DND-41 (cell line): ENCODE measurements at regions not wholly inside any gene's neighbourhood (a gene's known extent, or its start where the extent isn't known, plus 50 kb on each side); places are given as distances from the start of the nearest gene placed in this dataset.

Experiments used
- ATAC-seq: fragments of 200-7000 bp; cut with Tn5 transposase; 3 replicates; pipeline ENCODE4 v1.9.1; 2021; ENCODE audit warnings: low read depth; ENCODE audit not compliant: insufficient read depth
- DNase-seq: peaks from one replicate; pipeline ENCODE4 v3.0.0-alpha.2; 2020
- H2AFZ ChIP-seq: 2 replicates; pipeline ENCODE4 v1.6.0; 2012; ENCODE audit warnings: low read depth, low read length
- H3K27ac ChIP-seq: 2 replicates; pipeline ENCODE4 v1.5.1; 2012; ENCODE audit warnings: low read length, inconsistent platforms
- H3K27me3 ChIP-seq: fragments of 200-600 bp; sonication (generic); 2 replicates; pipeline ENCODE4 v1.6.0; 2012; ENCODE audit warnings: low read length, mild to moderate bottlenecking, inconsistent platforms; ENCODE audit not compliant: insufficient read depth, poor library complexity
- H3K36me3 ChIP-seq: 2 replicates; pipeline ENCODE4 v1.5.1; 2012; ENCODE audit warnings: low read length, inconsistent platforms; ENCODE audit not compliant: insufficient read depth
- H3K4me1 ChIP-seq: 2 replicates; pipeline ENCODE4 v1.5.1; 2012; ENCODE audit warnings: mild to moderate bottlenecking, low read length; ENCODE audit not compliant: insufficient read depth
- H3K4me2 ChIP-seq: 2 replicates; pipeline ENCODE4 v1.6.0; 2012; ENCODE audit warnings: mild to moderate bottlenecking, moderate library complexity, low read length, inconsistent platforms; ENCODE audit not compliant: insufficient read depth
- H3K4me3 ChIP-seq, 2 experiments: fragments of 200-600 bp in 1 of 2; shearing (Covaris generic) in 1 of 2; 2 replicates each; pipeline ENCODE4 v1.5.1; 2012 to 2016; ENCODE audit warnings: inconsistent platforms in 2 of 2, low read length in 2 of 2, mild to moderate bottlenecking in 2 of 2, low read depth in 1 of 2, moderate library complexity in 1 of 2
- H3K79me2 ChIP-seq: 2 replicates; pipeline ENCODE4 v1.6.0; 2012; ENCODE audit warnings: low read length, inconsistent platforms; ENCODE audit not compliant: insufficient read depth
- H3K9ac ChIP-seq: 2 replicates; pipeline ENCODE4 v1.6.0; 2012; ENCODE audit warnings: low read depth, mild to moderate bottlenecking, inconsistent platforms, low read length, moderate library complexity
- H3K9me3 ChIP-seq: 2 replicates; pipeline ENCODE4 v1.5.1; 2012; ENCODE audit warnings: low read length, moderate library complexity, mild to moderate bottlenecking, inconsistent platforms; ENCODE audit not compliant: insufficient read depth, severe bottlenecking
- H4K20me1 ChIP-seq: 2 replicates; pipeline ENCODE4 v1.6.0; 2012; ENCODE audit warnings: low read length; ENCODE audit not compliant: insufficient read depth
- CTCF ChIP-seq: IDR thresholded peaks from 2 replicates; pipeline ENCODE4 v1.5.1; 2012; ENCODE audit warnings: borderline replicate concordance, low read length, moderate library complexity, mild to moderate bottlenecking; ENCODE audit not compliant: poor library complexity, severe bottlenecking; ENCODE audit errors: extremely low read depth
- EZH2 ChIP-seq: IDR thresholded peaks from 3 replicates; pipeline ENCODE4 v1.6.1; 2012; ENCODE audit warnings: borderline replicate concordance, low read depth, mild to moderate bottlenecking, moderate library complexity, low read length, inconsistent platforms; ENCODE audit not compliant: severe bottlenecking

GRCh38 chr3:147914532-147914931 is 505.4 kb downstream of the ZIC1 start:
- ATAC-seq (no peak), DNase-seq (no peak)
- no peaks in the 10 kb centered on the region for H3K79me2 ChIP-seq
- no peaks in the 10 kb centered on the region for H3K9me3 ChIP-seq
- H3K27me3 ChIP-seq = no peaks in the 10 kb centered on the region
- TF ChIP-seq EZH2 (no peak), CTCF (no peak)
- no peak overlapping the region for H3K9ac ChIP-seq
- H3K36me3 ChIP-seq = no peaks in the 10 kb centered on the region
- no peaks in the 10 kb centered on the region for H3K4me1 ChIP-seq
- no peak overlapping the region for H2AFZ ChIP-seq
- no peak overlapping the region for H3K4me3 ChIP-seq
- H3K4me2 ChIP-seq = no peak overlapping the region
- no peaks in the 10 kb centered on the region for H4K20me1 ChIP-seq
- H3K27ac ChIP-seq = no peak overlapping the region

GRCh38 chr3:147915057-147915456 is 505.9 kb downstream of the ZIC1 start:
- H3K27me3 ChIP-seq = no peaks in the 10 kb centered on the region
- H3K9ac ChIP-seq = no peak overlapping the region
- no peaks in the 10 kb centered on the region for H4K20me1 ChIP-seq
- no peak overlapping the region for H3K4me2 ChIP-seq
- H3K9me3 ChIP-seq = no peaks in the 10 kb centered on the region
- no peaks in the 10 kb centered on the region for H3K4me1 ChIP-seq
- H3K4me3 ChIP-seq = no peak overlapping the region
- no peak for DNase-seq
- ATAC-seq = no peak
- H3K36me3 ChIP-seq = no peaks in the 10 kb centered on the region
- H3K79me2 ChIP-seq = no peaks in the 10 kb centered on the region
- TF ChIP-seq EZH2 = no peak
- TF ChIP-seq CTCF = no peak
- no peak overlapping the region for H3K27ac ChIP-seq
- no peak overlapping the region for H2AFZ ChIP-seq

GRCh38 chr3:147919496-147919895 is 510.3 kb downstream of the ZIC1 start:
- no peak for DNase-seq
- H2AFZ ChIP-seq = no peak overlapping the region
- no peak overlapping the region for H3K9ac ChIP-seq
- no peaks in the 10 kb centered on the region for H3K36me3 ChIP-seq
- H3K4me2 ChIP-seq = no peak overlapping the region
- no peak overlapping the region for H3K27ac ChIP-seq
- H3K4me3 ChIP-seq = no peak overlapping the region
- no peak for ATAC-seq
- no peak for TF ChIP-seq EZH2
- no peak for TF ChIP-seq CTCF
- no peaks in the 10 kb centered on the region for H3K4me1 ChIP-seq
- no peaks in the 10 kb centered on the region for H3K79me2 ChIP-seq
- H3K27me3 ChIP-seq = no peaks in the 10 kb centered on the region
- H3K9me3 ChIP-seq = no peaks in the 10 kb centered on the region
- H4K20me1 ChIP-seq = no peaks in the 10 kb centered on the region

- peak overlapping the region; percentile 7; the same call in 1 of the 2 replicates for H2AFZ ChIP-seq
- H3K79me2 ChIP-seq = no peaks in the 10 kb centered on the region
- ATAC-seq (no peak), DNase-seq (no peak)
- no peaks in the 10 kb centered on the region for H4K20me1 ChIP-seq
- H3K4me1 ChIP-seq = no peaks in the 10 kb centered on the region
- no peak for TF ChIP-seq CTCF
- no peak overlapping the region for H3K4me2 ChIP-seq
- no peaks in the 10 kb centered on the region for H3K36me3 ChIP-seq
- H3K27ac ChIP-seq = no peak overlapping the region
- no peaks in the 10 kb centered on the region for H3K27me3 ChIP-seq
- no peak overlapping the region for H3K4me3 ChIP-seq
- no peak overlapping the region for H3K9ac ChIP-seq
- no peaks in the 10 kb centered on the region for H3K9me3 ChIP-seq
Measured at GRCh38 chr3:147921051-147921450, 511.9 kb downstream of the ZIC1 start.
